Right renal pelvis (tissue), 4 donors: ENCODE measurements at regions not wholly inside any gene's neighbourhood (a gene's known extent, or its start where the extent isn't known, plus 50 kb on each side); places are given as distances from the start of the nearest gene placed in this dataset.

Experiments
- DNase-seq, 4 donors: peaks; one replicate each; pipeline ENCODE4 v3.0.0-alpha.2; 2013; ENCODE audit warnings: low read depth in 4 of 4, low spot score in 3 of 4, missing footprints in 1 of 4

DNA sequence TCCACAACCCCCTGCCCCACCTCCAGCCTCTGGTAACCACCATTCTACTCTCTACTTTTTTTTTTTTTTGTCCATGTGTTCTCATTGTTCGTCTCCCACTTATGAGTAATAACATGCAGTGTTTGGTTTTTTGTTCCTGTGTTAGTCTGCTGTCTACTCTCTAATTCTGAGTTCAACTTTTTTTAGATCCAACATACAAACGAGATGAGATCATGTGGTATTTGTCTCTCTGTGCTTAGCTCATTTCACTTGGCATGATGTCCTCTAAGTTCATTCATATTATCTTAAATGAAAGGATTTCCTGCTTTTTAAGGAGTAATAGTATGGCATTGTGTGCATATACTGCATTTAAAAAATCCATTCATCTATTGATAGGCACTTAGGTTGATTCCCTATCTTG, 130.9 kb downstream of the NMUR2 start:
- no peak for DNase-seq

DNA sequence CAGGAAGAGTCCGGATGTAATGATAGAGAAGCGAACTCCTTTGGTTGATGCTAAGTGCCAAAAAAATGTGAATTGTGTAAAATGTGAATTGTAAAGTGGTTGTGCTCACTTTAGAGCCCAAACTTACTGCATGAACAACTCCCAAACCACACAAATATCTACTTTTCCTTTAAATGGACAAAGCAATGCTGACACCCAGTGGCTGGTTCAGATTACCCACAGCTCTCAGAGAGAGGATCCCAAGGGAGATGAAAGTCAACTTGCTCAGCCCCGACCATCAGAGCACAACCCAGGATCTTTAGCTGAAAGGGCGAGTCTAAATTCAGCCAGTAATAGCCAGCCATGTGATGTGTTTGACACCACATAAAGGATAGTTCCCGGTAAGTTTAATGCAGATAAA, 133.7 kb downstream of the NMUR2 start:
- DNase-seq, result no peak

DNA sequence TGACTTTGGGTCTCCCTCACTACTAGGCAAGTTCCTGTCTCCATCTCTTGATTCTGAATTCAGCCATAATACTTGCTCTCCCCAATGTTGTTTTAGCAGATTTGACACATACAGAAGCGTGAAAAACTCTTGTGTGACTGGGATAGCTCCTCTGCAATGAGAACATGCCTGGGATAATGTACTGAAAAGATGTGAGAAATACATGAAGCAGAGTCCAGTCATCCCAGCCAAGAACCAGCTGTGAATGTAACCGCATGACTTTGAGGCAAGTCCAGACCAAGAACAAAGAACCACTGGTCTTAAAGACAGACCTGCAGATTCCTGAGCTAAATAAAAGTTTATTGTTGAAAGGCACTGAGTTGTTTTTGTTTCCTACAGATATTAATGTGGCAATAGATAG, 135.0 kb downstream of the NMUR2 start:
- DNase-seq, result no peak

DNA sequence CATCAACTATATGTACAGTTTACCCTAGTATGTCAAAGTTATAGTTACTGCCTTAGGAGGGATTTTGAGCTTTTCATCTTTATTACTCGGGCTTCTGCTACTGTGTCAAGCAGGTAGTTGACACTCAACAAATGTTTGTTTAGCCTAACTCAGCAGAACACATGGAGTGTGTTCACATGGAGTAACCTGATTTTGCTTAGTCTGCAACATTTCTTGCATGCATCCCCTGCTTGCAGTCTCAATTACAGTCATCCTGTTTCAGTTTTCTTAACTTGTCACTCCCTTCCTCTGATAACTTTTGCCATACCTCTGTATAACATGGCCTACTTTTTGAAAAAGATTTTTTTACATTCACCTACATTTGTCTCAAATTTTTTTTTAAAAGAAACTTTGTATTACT, 135.5 kb downstream of the NMUR2 start:
- DNase-seq, result no peak

DNA sequence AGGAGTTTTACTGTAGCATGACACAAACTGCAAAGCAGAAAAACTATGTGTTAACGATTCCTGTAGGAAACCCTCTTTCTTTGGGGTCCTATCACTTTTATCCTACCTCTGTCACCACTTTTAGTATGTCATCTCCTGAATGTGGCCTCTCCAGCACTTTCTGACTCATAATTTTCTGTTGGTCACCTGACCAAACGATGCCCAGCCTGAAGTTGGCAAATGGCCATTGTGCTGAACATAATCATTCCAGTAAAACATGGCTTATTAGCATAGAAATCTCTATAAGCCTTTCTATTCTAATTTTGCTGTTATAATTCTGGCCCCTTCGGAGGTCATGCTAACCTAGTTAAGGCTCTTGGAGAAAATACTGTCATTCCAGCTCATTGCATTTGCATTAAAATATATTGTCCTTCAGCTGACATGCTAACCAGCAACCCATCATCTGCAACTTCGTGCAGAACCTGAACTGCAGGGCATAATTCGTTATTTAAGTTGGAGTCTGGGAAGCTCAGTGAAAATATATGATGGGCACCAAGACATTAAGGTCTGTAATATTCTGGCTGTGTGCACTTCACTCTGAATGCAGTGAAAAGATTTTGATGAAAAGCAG, 140.3 kb downstream of the NMUR2 start:
- DNase-seq, result no peak

DNA sequence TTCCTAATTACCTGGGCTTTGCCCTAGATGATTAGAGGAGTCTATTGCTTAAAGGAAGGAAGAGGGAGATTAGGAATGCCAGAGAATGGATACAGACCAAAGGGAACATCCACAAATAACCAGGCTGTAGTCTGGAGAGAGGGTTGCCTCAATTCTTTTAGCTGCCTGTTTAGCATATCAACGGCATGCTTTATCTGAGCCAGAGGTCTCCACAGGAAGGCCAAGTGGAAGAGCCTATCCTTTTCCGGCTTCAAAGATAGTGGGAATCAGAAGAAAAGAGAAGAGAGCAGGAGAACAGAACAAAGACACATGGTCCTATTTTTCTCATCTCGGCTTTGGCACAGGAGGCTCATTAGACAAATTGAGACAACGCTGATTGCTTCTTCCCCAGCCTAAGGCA, 142.4 kb downstream of the NMUR2 start:
- DNase-seq, result no peak

DNA sequence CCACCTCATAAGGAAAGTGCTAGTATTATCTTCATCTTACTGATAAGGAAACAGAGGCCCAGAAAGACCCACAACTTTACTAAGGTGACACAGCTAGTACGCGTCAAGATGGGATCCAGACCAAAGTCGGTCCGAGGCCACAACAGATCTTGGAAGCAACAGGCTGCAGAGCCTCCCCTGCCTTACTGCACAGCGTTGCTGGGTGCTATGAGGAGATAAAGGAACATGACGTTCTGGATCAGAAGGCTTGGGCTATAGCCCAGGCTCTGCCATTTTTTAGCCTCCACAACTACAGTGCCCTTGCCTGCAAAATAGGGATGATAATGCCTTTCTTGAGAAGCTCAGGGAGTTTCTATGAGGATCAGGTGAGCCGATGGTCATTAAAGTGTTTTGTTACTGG, 144.1 kb downstream of the NMUR2 start:
- no peak for DNase-seq

DNA sequence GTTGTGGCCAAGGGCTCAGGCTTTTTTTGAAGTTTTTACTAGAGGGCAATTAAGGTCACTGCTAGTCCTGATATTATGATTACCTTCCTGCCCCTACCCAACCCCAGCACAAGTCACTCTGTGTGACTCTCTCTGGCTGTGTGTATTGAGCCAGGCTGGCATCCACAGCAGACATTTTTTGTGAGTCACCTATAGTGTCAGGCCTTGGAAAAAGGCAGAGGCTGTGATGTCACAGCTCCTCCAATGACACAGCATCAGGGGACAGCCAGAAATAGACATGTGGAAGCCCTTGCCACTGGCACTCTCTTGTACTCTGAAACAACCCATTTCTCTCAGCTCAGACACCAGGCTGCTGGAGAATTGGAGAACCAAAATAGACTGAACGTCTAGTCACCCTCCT, 145.4 kb downstream of the NMUR2 start:
- DNase-seq, result no peak

DNA sequence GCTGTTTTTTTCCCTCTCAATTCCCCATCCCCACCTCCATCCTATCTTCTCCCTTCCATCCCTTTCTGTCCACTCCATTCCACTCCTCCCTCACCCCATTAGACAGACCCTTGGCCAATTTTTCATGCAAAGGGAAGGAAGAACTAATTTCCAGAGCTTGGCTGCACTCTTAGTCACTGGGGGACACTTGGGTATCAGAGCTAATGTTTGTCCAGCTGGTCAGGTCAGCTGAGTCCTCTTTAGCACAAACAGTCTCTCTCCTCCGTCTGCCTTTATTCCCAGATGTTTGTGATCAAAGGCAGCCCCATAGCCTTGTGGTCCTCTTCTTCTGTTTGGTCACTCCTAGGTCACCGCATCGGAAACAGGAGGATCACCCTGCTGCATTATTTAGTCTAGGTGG, 148.5 kb downstream of the NMUR2 start:
- no peak for DNase-seq

DNA sequence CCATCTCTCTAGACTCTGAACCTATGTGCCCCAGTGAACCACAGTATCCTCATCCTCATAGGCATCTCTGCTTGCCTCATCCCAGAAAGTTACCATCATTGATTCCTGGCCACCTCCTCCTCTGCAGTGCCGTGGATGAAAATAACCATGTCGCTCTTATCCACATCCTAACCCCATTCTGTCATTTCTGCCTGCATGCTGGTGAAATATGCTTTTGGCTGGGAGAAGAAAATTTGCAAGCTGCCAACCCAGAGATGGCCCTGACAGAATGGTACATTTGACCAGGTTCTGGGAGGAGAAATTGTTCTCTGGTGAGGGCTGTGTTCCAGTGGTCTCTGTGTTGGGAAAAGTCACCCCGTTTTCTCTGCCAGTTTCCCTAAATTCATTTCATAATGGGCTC, 149.7 kb downstream of the NMUR2 start:
- DNase-seq, result no peak

DNA sequence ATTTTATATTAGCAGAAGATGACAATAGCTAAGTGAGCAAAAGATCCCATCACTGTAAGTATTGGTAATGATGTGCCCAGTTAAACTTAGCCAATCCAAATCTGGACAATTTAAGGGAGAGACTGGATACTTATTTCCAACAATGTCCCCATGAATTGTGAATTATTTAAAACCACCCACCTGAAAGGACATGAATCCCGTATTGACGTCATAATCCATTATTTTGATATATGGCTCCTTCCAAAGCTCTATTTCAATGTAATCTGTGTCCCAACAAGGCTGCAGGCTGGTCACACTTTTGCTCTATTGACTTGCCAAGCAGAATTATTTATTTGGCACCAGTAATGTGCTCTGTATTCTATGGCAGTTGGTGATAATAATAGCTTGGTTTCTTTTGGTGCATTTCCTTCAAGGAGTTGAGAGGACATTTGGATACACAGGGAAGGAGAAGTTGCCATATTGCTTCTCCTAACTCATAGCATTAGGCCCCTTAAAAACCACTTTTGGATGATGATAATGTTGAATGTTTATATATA, 157.2 kb downstream of the NMUR2 start:
- DNase-seq, result no peak

DNA sequence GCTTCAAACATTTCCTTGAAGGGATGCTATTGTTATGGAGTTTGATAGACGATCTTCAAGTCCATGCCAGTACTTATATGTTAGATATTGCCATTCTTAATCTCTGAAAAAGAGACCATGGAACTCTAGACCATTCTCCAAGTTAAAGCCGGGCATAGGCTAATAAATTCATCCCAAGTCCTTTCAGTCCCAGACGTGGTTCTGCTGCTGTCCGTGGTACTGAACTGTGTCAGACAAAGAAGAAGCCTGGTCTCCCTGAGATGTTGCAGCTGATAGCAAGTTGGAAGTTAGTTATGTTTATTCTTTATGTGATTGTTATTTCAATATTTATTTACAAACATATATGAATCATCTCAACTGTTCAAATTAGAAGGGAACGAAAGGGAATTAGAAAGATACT, 158.7 kb downstream of the NMUR2 start:
- DNase-seq, result peak; percentile 23 to 43 (median 30)

DNA sequence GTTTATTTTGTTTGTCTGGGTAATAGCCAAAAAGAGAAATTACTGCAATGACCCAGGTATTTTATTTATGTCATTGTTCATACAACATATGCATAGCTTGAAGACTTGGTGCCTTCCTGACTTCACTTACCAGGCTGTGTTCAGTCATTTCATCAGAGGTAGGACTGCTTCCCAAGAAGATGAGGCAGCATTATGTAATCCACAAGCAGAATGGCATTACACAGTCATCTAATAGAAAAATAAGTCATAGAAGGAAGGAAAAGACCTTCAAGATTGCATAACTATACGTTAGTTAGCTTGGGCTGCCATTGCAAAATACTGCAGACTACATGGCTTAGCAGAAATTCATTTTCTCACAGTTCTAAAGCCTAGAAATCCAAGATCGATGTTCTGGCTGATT, 167.5 kb downstream of the NMUR2 start:
- DNase-seq, result no peak

DNA sequence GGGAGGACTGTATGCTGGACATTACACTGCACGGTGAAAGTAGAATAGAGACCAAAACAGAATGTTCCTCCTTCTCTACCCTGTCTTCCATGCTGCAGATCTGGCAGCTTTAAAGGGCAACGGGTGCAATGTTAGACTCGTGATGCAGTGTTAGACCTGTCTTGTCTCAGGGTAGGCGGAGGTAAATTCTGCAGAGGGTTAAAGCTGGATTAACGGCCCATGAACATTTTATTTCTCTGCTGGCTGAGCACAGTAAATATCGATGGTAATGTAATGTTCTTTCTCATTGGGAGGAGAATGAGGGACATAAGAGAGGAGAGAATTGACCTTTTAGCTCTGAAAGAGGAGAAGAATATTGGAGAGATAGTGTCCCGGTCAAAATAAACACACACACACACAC, 178.9 kb downstream of the NMUR2 start:
- DNase-seq, result peak in 1 of 4 donors; percentile 5

DNA sequence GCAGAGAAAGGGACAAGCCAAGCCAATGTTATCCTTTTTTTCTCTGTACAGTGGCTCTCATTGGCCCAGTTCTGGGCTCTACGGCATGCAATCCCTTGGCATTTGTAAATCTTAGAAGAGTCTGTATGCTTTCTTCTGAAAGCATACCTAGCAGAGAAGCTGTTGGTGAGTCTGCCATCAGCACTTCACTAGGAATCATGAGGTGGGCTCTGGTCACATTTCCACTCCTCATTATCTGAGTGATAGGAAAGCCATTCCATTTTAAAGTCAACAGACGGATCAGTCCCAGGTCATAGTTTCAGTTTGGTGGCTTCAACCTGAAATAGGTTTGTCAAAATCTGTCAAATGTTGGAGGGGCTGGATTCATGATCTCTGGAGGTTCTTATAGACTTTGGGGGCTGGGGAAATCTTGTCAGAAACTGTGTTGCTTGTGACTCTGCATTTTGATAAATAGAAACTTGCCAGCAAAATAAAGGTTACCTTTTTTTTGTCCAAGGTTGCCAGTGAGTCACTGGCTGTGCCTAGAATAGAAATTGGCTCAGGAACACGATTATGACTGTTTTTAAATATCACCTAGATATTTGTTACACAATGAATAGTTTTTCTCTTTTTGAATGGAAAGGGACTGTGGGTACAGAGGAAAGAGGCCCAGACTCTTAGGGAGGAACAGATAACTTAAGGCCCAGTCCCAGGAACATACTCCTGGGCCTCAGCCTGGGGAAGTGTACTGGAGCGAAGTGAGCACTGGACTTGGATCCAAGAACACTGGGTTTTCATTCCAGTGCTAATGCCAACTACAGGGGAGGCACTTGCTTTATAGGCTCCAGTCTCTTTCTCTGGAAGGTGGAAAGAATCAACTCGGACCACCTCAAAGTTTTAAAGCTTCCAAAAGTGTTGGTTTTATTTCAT, 183.1 kb downstream of the NMUR2 start:
- no peak for DNase-seq

DNA sequence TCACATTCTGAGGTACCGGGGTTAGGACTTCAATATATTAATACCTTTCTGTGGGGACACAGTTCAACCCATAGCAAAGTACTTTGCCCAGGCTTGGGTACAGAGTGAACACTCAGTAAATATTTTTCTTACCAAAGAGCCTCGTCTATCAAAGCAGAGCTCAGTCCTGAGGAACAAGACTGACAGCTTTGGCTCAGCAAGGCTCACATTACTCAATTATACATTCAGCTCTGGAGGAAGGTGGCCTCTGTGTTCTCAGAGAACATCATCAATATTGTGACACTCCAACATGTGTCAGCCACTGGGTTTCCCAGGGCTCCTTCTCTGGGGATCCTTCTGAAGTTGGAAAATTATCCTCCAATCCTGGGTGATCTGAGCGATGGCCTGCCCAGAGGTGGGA, 186.4 kb downstream of the NMUR2 start:
- DNase-seq, result no peak

DNA sequence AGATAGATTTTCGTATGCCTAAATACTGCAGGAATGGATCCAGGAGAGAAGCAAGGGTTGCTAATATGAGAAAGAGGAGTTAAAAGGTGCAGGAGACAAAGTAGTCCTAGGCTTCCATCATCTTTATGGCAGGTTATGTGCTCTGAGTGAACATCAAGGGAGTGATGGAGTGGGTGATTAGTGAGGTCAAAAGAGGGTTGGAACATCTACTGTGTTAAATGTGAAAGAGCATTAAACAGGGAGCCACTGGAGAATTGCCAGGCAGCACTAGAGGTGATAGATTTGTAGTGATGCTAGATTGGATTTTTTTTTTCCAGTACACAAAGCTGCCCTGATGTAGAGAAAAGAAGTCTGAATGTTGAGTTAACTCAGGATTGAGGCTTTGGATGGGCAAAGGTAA, 199.3 kb downstream of the NMUR2 start:
- no peak for DNase-seq

DNA sequence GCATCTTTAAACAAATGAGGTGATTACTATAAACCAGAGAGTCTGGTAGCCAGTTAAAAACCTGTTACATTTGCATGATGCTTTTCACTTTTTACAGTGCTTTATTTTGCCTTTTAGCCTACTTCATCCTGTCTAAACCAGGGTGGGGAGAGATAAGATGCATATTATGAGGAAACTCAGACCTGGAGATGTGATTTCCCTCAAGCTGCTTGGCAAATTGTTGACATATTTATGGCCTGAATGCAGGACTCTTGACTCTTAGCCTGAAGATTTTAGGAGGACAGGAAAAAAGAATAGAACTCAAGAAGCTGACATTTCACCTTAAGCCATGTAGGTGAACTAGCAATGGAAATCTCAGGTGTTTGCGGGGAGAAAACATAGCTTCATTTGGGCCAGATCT, 202.8 kb downstream of the NMUR2 start:
- DNase-seq, result no peak

DNA sequence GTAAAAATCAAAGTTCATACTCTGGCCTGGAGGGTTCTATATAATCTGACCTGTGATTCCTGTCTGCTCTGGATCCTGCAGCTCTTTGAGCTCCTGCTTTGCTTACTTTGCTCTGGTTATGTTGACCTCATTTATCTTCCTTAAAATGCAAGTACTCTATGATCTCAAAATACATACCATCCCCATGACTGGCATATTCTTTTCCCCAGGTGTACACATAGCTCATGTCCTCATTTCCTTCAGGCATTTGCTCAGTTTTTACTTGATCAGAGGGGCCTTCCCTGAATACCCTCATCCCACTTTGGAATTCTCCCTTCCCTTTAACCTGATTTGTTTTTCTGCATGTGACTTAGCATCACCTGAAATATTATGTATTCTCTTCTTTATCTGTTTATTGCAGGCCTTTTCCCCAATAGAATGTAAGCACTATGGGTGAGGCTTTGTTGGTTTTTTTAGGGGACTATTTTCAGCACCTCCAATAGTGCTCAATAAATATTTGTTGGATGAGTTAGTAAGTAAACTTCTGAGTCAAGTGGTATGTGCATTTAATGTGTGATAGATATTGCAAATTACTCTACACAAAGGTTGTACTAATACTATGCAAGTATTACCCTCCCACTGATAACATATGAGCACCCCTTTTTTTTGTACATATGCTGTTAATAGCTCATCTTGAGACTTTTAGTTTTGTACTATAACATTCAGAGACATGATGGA, 211.5 kb downstream of the NMUR2 start:
- DNase-seq, result no peak

DNA sequence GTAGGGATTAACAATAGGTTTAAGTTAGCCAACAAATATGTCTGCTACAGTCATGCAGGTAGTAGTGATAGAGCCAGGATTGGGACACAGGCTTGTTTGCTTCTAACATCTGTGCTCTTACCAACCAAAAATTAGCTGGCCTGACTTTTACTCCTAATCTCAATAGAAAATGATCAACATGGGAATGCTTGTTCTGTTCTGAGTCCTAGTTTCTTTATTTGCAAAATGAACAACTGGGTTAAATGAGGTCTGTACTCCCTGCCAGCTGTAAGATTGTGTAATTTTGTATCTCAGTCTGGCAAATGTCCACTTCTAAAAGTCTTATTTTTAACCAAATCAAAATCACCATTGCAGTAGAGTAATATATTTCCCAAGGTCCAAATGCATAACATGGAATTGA, 216.8 kb downstream of the NMUR2 start:
- no peak for DNase-seq

DNA sequence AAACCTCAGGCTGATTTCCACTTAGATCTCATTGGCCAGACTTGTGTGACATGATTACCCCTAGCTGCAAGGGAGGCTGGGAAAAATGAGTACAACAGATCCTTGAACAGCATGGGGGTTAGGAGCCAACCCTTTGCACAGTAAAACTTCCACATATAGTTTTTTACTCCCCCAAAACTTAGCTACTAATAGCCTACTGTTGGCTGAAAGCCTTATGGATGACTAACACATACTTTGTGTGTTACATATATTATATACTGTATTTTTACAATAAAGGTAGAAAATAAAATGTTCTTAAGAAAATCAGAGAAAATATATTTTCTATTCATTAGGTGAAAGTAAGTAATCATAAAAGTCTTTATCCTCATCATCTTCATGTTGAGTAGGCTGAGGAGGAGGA, 217.4 kb downstream of the NMUR2 start:
- DNase-seq, result no peak
